Mesendoderm (in vitro differentiated cells): ENCODE measurements at regions not wholly inside any gene's neighbourhood (a gene's known extent, or its start where the extent isn't known, plus 50 kb on each side); places are given as distances from the start of the nearest gene placed in this dataset.

Experiments used
- DNase-seq: peaks from one replicate; pipeline ENCODE4 v3.0.0; 2013
- H2AK5ac ChIP-seq: 2 replicates; pipeline ENCODE4 v1.6.1; 2013; ENCODE audit warnings: low read length, inconsistent platforms
- H2BK120ac ChIP-seq: 2 replicates; pipeline ENCODE4 v1.6.1; 2013; ENCODE audit warnings: low read depth, mild to moderate bottlenecking, low read length, moderate library complexity, mixed read lengths
- H2BK15ac ChIP-seq: replicated peaks from 2 replicates; pipeline ENCODE4 v1.6.1; 2013; ENCODE audit warnings: low read depth, mild to moderate bottlenecking, moderate library complexity
- H2BK5ac ChIP-seq: 2 replicates; pipeline ENCODE4 v1.6.1; 2013; ENCODE audit warnings: low read length, inconsistent platforms
- H3K18ac ChIP-seq: 2 replicates; pipeline ENCODE4 v1.6.1; 2013; ENCODE audit warnings: mild to moderate bottlenecking, low read length, mixed read lengths
- H3K23ac ChIP-seq: one replicate; pipeline ENCODE4 v1.6.1; 2013; ENCODE audit warnings: low read length
- H3K27ac ChIP-seq: 2 replicates; pipeline ENCODE4 v1.5.1; 2013; ENCODE audit warnings: low read depth, mild to moderate bottlenecking, inconsistent platforms, low read length, moderate library complexity
- H3K27me3 ChIP-seq: 2 replicates; pipeline ENCODE4 v1.6.1; 2013; ENCODE audit warnings: low read length, control low read depth, mild to moderate bottlenecking, inconsistent platforms; ENCODE audit not compliant: insufficient read depth, poor library complexity
- H3K36me3 ChIP-seq: 2 replicates; pipeline ENCODE4 v1.6.1; 2013; ENCODE audit warnings: low read length, inconsistent platforms; ENCODE audit not compliant: control insufficient read depth, insufficient read depth
- H3K4ac ChIP-seq: one replicate; pipeline ENCODE4 v1.6.1; 2013; ENCODE audit warnings: low read depth, mild to moderate bottlenecking, low read length, moderate library complexity
- H3K4me1 ChIP-seq: 2 replicates; pipeline ENCODE4 v1.6.1; 2013; ENCODE audit warnings: low read depth, low read length, inconsistent platforms; ENCODE audit not compliant: control insufficient read depth
- H3K4me2 ChIP-seq: 2 replicates; pipeline ENCODE4 v1.6.1; 2013; ENCODE audit warnings: low read length
- H3K4me3 ChIP-seq: 2 replicates; pipeline ENCODE4 v1.5.1; 2013; ENCODE audit warnings: mild to moderate bottlenecking, low read length
- H3K56ac ChIP-seq: one replicate; pipeline ENCODE4 v1.6.1; 2013; ENCODE audit warnings: low read length
- H3K79me1 ChIP-seq: 2 replicates; pipeline ENCODE4 v1.6.1; 2013; ENCODE audit warnings: low read length, inconsistent platforms
- H3K79me2 ChIP-seq: 2 replicates; pipeline ENCODE4 v1.6.1; 2013; ENCODE audit warnings: mild to moderate bottlenecking, low read length; ENCODE audit not compliant: control insufficient read depth, insufficient read depth
- H3K9ac ChIP-seq: 2 replicates; pipeline ENCODE4 v1.6.1; 2013; ENCODE audit warnings: low read length, inconsistent platforms
- H4K5ac ChIP-seq: one replicate; pipeline ENCODE4 v1.6.1; 2013; ENCODE audit warnings: low read length
- H4K8ac ChIP-seq: one replicate; pipeline ENCODE4 v1.6.1; 2013; ENCODE audit warnings: low read depth, mild to moderate bottlenecking, control low read depth, low read length, moderate library complexity
- WGBS: extraction: QIAGEN DNeasy Blood & Tissue Kit; methylation state at CpG from one replicate; pipeline ENCODE4 v1.1.7; 2013; ENCODE audit warnings: low lambda C conversion rate, missing lambda C conversion rate; ENCODE audit not compliant: insufficient coverage; ENCODE audit errors: extremely low coverage; 5-methylcytosine and 5-hydroxymethylcytosine counted together

- no peak overlapping the region for H4K8ac ChIP-seq
- no peak overlapping the region for H3K56ac ChIP-seq
- H2BK5ac ChIP-seq: no peak overlapping the region
- DNase-seq: no peak
- H3K4me3 ChIP-seq: no peak overlapping the region
- H3K23ac ChIP-seq: no peak overlapping the region
- no peak overlapping the region for H2AK5ac ChIP-seq
- H2BK15ac ChIP-seq: no peak overlapping the region
- H3K27me3 ChIP-seq: no peaks in the 10 kb centered on the region
- H4K5ac ChIP-seq: no peak overlapping the region
- H3K4me2 ChIP-seq: no peak overlapping the region
- no peaks in the 10 kb centered on the region for H3K79me1 ChIP-seq
- H3K27ac ChIP-seq: no peak overlapping the region
- no peak overlapping the region for H3K18ac ChIP-seq
- no peak overlapping the region for H3K4ac ChIP-seq
- no CpG with 5 or more reads among the region's 1 CpG for WGBS
- H3K36me3 ChIP-seq: no peaks in the 10 kb centered on the region
- H3K9ac ChIP-seq: no peak overlapping the region
- no peak overlapping the region for H2BK120ac ChIP-seq
- no peaks in the 10 kb centered on the region for H3K79me2 ChIP-seq
- H3K4me1 ChIP-seq: no peaks in the 10 kb centered on the region
These were observed 1710.2 kb upstream of the SLC39A10 start for GRCh38 chr2:193946806-193947205.

GRCh38 chr2:193943406-193943960 is 1713.5 kb upstream of the SLC39A10 start:
- H3K27ac ChIP-seq: no peak overlapping the region
- no peak overlapping the region for H2BK120ac ChIP-seq
- no peak overlapping the region for H3K4me3 ChIP-seq
- H3K9ac ChIP-seq: no peak overlapping the region
- no peak overlapping the region for H3K4me2 ChIP-seq
- H2BK15ac ChIP-seq: no peak overlapping the region
- no peak overlapping the region for H3K4ac ChIP-seq
- H3K4me1 ChIP-seq: no peaks in the 10 kb centered on the region
- no peaks in the 10 kb centered on the region for H3K36me3 ChIP-seq
- H3K23ac ChIP-seq: no peak overlapping the region
- H4K5ac ChIP-seq: no peak overlapping the region
- DNase-seq: no peak
- no peaks in the 10 kb centered on the region for H3K79me1 ChIP-seq
- no peak overlapping the region for H2BK5ac ChIP-seq
- WGBS: no CpG with 5 or more reads among the region's 4 CpGs
- no peak overlapping the region for H2AK5ac ChIP-seq
- H4K8ac ChIP-seq: no peak overlapping the region
- H3K27me3 ChIP-seq: no peaks in the 10 kb centered on the region
- H3K79me2 ChIP-seq: no peaks in the 10 kb centered on the region
- no peak overlapping the region for H3K18ac ChIP-seq
- no peak overlapping the region for H3K56ac ChIP-seq

GRCh38 chr2:193935114-193935513 is 1721.9 kb upstream of the SLC39A10 start:
- H3K36me3 ChIP-seq: no peaks in the 10 kb centered on the region
- no peak overlapping the region for H2BK5ac ChIP-seq
- no peak overlapping the region for H4K8ac ChIP-seq
- no peak overlapping the region for H3K23ac ChIP-seq
- H3K4ac ChIP-seq: no peak overlapping the region
- H3K4me1 ChIP-seq: no peaks in the 10 kb centered on the region
- WGBS: no CpG with 5 or more reads among the region's 3 CpGs
- peak; percentile 20 for DNase-seq
- no peak overlapping the region for H2AK5ac ChIP-seq
- H2BK120ac ChIP-seq: no peak overlapping the region
- no peak overlapping the region for H3K56ac ChIP-seq
- H3K18ac ChIP-seq: no peak overlapping the region
- H3K79me2 ChIP-seq: no peaks in the 10 kb centered on the region
- no peaks in the 10 kb centered on the region for H3K79me1 ChIP-seq
- H4K5ac ChIP-seq: no peak overlapping the region
- no peak overlapping the region for H2BK15ac ChIP-seq
- no peak overlapping the region for H3K9ac ChIP-seq
- no peak overlapping the region for H3K27ac ChIP-seq
- no peak overlapping the region for H3K4me3 ChIP-seq
- no peaks in the 10 kb centered on the region for H3K27me3 ChIP-seq
- no peak overlapping the region for H3K4me2 ChIP-seq

GRCh38 chr2:193929131-193929530 is 1727.9 kb upstream of the SLC39A10 start:
- Histone ChIP-seq H3K23ac (no peak overlapping the region), H3K4me3 (no peak overlapping the region), H2AK5ac (no peak overlapping the region), H4K5ac (no peak overlapping the region), H3K4me2 (no peak overlapping the region), H3K4ac (no peak overlapping the region), H4K8ac (no peak overlapping the region), H3K9ac (no peak overlapping the region), H3K27ac (no peak overlapping the region), H3K4me1 (no peaks in the 10 kb centered on the region), H3K18ac (no peak overlapping the region), H3K27me3 (no peaks in the 10 kb centered on the region), H2BK15ac (no peak overlapping the region), H3K56ac (no peak overlapping the region), H3K36me3 (no peaks in the 10 kb centered on the region), H3K79me1 (no peaks in the 10 kb centered on the region), H3K79me2 (no peaks in the 10 kb centered on the region), H2BK5ac (no peak overlapping the region), H2BK120ac (no peak overlapping the region)
- no CpG with 5 or more reads among the region's 1 CpG for WGBS
- no peak for DNase-seq

GRCh38 chr2:193907561-193907960 is 1712.8 kb upstream of the TMEFF2 start:
- no peaks in the 10 kb centered on the region for H3K36me3 ChIP-seq
- H2BK15ac ChIP-seq: no peak overlapping the region
- H3K79me2 ChIP-seq: no peaks in the 10 kb centered on the region
- H2BK120ac ChIP-seq: no peak overlapping the region
- H3K18ac ChIP-seq: no peak overlapping the region
- no CpG with 5 or more reads among the region's 1 CpG for WGBS
- H3K27ac ChIP-seq: no peak overlapping the region
- H3K23ac ChIP-seq: no peak overlapping the region
- H3K27me3 ChIP-seq: no peaks in the 10 kb centered on the region
- no peak overlapping the region for H4K5ac ChIP-seq
- H2AK5ac ChIP-seq: no peak overlapping the region
- no peak overlapping the region for H3K9ac ChIP-seq
- no peak for DNase-seq
- no peak overlapping the region for H2BK5ac ChIP-seq
- no peak overlapping the region for H3K4me2 ChIP-seq
- no peak overlapping the region for H3K4me3 ChIP-seq
- no peak overlapping the region for H3K56ac ChIP-seq
- H3K79me1 ChIP-seq: no peaks in the 10 kb centered on the region
- H3K4me1 ChIP-seq: no peaks in the 10 kb centered on the region
- no peak overlapping the region for H4K8ac ChIP-seq
- no peak overlapping the region for H3K4ac ChIP-seq

GRCh38 chr2:193900292-193900691 is 1705.6 kb upstream of the TMEFF2 start:
- H2AK5ac ChIP-seq: no peak overlapping the region
- no peak overlapping the region for H3K23ac ChIP-seq
- H3K4me2 ChIP-seq: no peak overlapping the region
- H3K79me2 ChIP-seq: no peaks in the 10 kb centered on the region
- H2BK5ac ChIP-seq: no peak overlapping the region
- no peak overlapping the region for H3K56ac ChIP-seq
- H3K27me3 ChIP-seq: no peaks in the 10 kb centered on the region
- H4K5ac ChIP-seq: no peak overlapping the region
- no peak overlapping the region for H3K4me3 ChIP-seq
- no peak overlapping the region for H3K18ac ChIP-seq
- H3K36me3 ChIP-seq: no peaks in the 10 kb centered on the region
- H2BK120ac ChIP-seq: no peak overlapping the region
- DNase-seq: no peak
- WGBS: no CpG with 5 or more reads among the region's 3 CpGs
- H3K4me1 ChIP-seq: no peaks in the 10 kb centered on the region
- no peak overlapping the region for H3K4ac ChIP-seq
- H2BK15ac ChIP-seq: no peak overlapping the region
- H3K27ac ChIP-seq: no peak overlapping the region
- no peaks in the 10 kb centered on the region for H3K79me1 ChIP-seq
- H4K8ac ChIP-seq: no peak overlapping the region
- H3K9ac ChIP-seq: no peak overlapping the region
